GM06990 (cell line): ENCODE measurements at regions not wholly inside any gene's neighbourhood (a gene's known extent, or its start where the extent isn't known, plus 50 kb on each side); places are given as distances from the start of the nearest gene placed in this dataset.

Experiments
- DNase-seq: peaks from one replicate; pipeline ENCODE4 v3.0.0-alpha.2; 2011; ENCODE audit not compliant: insufficient read length; ENCODE audit errors: extremely low read depth
- H3K27me3 ChIP-seq: replicated peaks from 2 replicates; pipeline ENCODE4 v1.6.0; 2011; ENCODE audit warnings: low read length; ENCODE audit not compliant: control insufficient read depth, insufficient read depth
- H3K36me3 ChIP-seq: 2 replicates; pipeline ENCODE4 v1.5.1; 2011; ENCODE audit warnings: low read length; ENCODE audit not compliant: control insufficient read depth, insufficient read depth
- H3K4me3 ChIP-seq: replicated peaks from 2 replicates; pipeline ENCODE4 v1.5.1; 2011; ENCODE audit warnings: low read depth, mild to moderate bottlenecking, control low read depth, low read length
- TF ChIP-seq, protein P1 (sequence below): IDR thresholded peaks from 2 replicates; pipeline ENCODE4 v1.5.1; 2011; ENCODE audit warnings: low read length, control low read depth, mild to moderate bottlenecking, inconsistent platforms; ENCODE audit not compliant: insufficient read depth, poor library complexity, severe bottlenecking

DNA sequence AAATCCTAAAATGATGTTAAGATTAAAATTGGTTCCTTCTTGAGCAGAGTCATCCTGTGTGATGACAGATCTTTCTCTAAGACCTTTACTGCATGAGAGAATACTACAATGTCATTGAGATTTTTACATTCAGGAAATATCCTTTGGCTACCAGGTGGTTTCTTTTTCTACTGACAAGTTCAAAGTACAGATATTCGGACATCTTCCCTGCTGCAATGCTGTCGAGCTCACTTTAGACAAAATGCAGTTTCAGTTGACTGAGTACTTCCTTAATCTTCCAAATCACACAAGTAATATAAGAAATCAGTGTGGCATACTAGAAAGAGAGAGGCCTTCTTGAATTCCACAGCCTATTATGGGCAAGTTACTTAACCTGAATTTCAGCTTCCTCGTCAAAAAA is 207.9 kb upstream of the ACVR2A start:
- no peak overlapping the region for H3K4me3 ChIP-seq
- no peaks in the 10 kb centered on the region for H3K27me3 ChIP-seq
- H3K36me3 ChIP-seq = no peaks in the 10 kb centered on the region
- TF ChIP-seq, protein P1, sequence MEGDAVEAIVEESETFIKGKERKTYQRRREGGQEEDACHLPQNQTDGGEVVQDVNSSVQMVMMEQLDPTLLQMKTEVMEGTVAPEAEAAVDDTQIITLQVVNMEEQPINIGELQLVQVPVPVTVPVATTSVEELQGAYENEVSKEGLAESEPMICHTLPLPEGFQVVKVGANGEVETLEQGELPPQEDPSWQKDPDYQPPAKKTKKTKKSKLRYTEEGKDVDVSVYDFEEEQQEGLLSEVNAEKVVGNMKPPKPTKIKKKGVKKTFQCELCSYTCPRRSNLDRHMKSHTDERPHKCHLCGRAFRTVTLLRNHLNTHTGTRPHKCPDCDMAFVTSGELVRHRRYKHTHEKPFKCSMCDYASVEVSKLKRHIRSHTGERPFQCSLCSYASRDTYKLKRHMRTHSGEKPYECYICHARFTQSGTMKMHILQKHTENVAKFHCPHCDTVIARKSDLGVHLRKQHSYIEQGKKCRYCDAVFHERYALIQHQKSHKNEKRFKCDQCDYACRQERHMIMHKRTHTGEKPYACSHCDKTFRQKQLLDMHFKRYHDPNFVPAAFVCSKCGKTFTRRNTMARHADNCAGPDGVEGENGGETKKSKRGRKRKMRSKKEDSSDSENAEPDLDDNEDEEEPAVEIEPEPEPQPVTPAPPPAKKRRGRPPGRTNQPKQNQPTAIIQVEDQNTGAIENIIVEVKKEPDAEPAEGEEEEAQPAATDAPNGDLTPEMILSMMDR = no peak
- DNase-seq = no peak

DNA sequence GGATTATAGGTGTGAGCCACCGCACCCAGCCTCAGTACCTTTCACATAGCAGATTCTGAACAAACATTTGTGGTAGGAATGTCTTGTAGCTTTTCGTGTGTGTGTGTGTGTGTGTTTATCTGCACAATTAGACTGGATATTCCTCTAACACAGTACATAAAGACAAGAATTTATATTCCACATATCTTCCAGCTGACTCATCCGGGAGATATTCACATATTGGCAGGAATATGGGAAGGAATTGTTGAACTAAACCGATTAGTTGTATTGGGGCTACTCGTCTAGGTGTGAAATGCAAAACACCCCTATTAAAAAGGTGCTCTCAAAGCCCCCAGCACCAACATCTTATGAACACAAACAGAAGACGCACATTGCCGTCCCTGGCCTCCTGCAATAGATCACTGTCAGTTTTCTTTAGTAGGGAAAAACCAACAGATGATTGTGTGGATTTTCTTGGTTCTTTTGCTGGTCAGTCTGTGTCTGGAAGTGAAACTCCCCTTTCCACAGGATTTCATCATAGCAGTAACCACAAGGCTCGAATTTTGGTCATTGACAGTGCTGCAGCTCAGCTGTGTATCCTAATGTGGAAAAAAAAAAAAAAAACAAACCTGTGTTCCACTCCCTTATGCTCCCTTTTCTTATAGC is 208.5 kb upstream of the ACVR2A start:
- Histone ChIP-seq H3K36me3 (no peaks in the 10 kb centered on the region), H3K4me3 (no peak overlapping the region), H3K27me3 (no peaks in the 10 kb centered on the region)
- TF ChIP-seq, protein P1 = no peak
- DNase-seq = no peak

DNA sequence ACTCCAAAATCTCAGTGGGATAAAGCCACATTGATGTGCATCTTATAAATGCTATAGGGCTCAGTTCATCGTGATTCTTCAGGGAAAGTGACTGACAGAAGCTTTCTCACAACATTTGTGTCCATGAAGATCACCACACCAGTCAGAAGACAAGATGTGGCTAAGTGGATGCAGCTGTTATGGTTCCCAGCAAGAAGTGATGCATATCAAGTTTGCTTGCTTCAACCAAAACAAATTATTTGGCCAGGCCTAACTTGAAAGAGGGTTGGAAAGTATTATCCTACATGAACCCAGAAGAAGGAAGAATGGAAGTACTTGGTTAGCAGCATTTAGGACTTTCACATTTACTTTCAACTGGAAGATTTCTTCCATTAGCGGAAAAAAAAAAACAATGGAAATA is 210.0 kb upstream of the ACVR2A start:
- no peak for DNase-seq
- TF ChIP-seq, protein P1 = no peak
- Histone ChIP-seq H3K36me3 (no peaks in the 10 kb centered on the region), H3K27me3 (no peaks in the 10 kb centered on the region), H3K4me3 (no peak overlapping the region)

GRCh38 chr2:147632198-147632597 is 212.6 kb upstream of the ACVR2A start:
- peak; percentile 35 for DNase-seq
- no peaks in the 10 kb centered on the region for H3K36me3 ChIP-seq
- TF ChIP-seq, protein P1 = no peak
- H3K4me3 ChIP-seq = no peak overlapping the region
- no peaks in the 10 kb centered on the region for H3K27me3 ChIP-seq

DNA sequence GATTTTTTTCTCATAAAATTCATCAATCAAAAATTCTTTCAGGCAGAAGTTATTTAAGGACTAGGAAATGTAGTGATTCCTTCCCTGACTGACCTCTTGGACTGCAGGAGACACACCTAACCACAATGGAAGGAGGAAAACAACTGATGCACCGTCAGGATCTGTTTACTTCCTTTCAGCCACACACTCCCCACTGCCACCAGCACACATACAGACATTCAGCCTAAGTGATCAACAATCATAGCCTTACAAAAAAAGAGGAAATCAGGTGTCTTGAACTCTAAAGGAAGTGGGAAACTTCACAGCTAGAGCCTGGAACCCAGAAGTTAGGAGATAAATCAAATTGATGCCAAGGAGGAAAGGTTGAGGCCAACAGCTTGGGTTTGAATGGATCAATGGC is 213.5 kb upstream of the ACVR2A start:
- Histone ChIP-seq H3K27me3 (no peaks in the 10 kb centered on the region), H3K36me3 (no peaks in the 10 kb centered on the region), H3K4me3 (no peak overlapping the region)
- no peak for DNase-seq
- TF ChIP-seq, protein P1 = no peak

DNA sequence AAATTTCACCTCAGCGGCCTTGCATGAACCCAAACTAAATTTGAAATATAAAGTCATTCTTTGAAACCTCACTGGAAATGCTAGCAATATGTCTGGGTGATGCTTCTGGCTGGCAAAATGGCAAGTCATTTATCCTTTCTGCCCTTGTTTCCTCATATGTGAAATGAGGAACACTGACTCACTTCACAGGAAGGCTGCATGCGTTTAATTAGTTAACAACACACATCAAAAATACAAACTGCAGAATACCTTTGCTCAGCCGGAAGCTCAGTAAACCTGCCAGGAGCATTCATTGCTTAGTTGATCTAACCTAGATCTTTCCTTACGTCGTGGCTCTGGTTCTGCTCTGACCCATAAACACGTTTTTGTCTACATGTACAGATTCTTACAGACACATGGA is 214.2 kb upstream of the ACVR2A start:
- no peak for DNase-seq
- TF ChIP-seq, protein P1 = no peak
- no peak overlapping the region for H3K4me3 ChIP-seq

More for the DNA sequence above, 214.2 kb upstream of the ACVR2A start:
- no peaks in the 10 kb centered on the region for H3K36me3 ChIP-seq
- H3K27me3 ChIP-seq = no peaks in the 10 kb centered on the region
